Lower lobe of right lung (tissue), 2 donors: ENCODE measurements at regions not wholly inside any gene's neighbourhood (a gene's known extent, or its start where the extent isn't known, plus 50 kb on each side); places are given as distances from the start of the nearest gene placed in this dataset.

Experiments
- ATAC-seq, 2 donors: fragments of 200-7000 bp; cut with Tn5 transposase; one replicate each; pipeline ENCODE4 v1.9.1; 2020 to 2022; ENCODE audit warnings: mild to moderate bottlenecking in 2 of 2, moderate library complexity in 2 of 2
- DNase-seq: peaks from one replicate; pipeline ENCODE4 v3.0.0-alpha.2; 2020
- H3K27ac ChIP-seq: fragments of 200-600 bp; one replicate; pipeline ENCODE4 v1.8.0; 2022
- H3K27me3 ChIP-seq: fragments of 200-600 bp; one replicate; pipeline ENCODE4 v1.8.0; 2022; ENCODE audit warnings: low read depth
- H3K36me3 ChIP-seq: fragments of 200-600 bp; one replicate; pipeline ENCODE4 v1.8.0; 2022; ENCODE audit warnings: mild to moderate bottlenecking
- H3K4me1 ChIP-seq: fragments of 200-600 bp; one replicate; pipeline ENCODE4 v1.8.0; 2022
- H3K4me3 ChIP-seq: fragments of 200-600 bp; one replicate; pipeline ENCODE4 v1.8.0; 2022; ENCODE audit warnings: mild to moderate bottlenecking
- H3K9me3 ChIP-seq: fragments of 200-600 bp; one replicate; pipeline ENCODE4 v1.8.0; 2022
- intact Hi-C: fragments of 100-400 bp; cut with DNase I; formaldehyde crosslinking; loops from one replicate; pipeline ENCODE4 v1.11.0; 2022
- TF ChIP-seq, protein P1 (sequence below): fragments of 200-600 bp; IDR thresholded peaks from one replicate; pipeline ENCODE4 v1.8.0; 2022; ENCODE audit warnings: antibody characterized with exemption, mild to moderate bottlenecking
- donor health status: DM: no; HTN: yes; CAD: no; lungs with severe emphysema.

DNA sequence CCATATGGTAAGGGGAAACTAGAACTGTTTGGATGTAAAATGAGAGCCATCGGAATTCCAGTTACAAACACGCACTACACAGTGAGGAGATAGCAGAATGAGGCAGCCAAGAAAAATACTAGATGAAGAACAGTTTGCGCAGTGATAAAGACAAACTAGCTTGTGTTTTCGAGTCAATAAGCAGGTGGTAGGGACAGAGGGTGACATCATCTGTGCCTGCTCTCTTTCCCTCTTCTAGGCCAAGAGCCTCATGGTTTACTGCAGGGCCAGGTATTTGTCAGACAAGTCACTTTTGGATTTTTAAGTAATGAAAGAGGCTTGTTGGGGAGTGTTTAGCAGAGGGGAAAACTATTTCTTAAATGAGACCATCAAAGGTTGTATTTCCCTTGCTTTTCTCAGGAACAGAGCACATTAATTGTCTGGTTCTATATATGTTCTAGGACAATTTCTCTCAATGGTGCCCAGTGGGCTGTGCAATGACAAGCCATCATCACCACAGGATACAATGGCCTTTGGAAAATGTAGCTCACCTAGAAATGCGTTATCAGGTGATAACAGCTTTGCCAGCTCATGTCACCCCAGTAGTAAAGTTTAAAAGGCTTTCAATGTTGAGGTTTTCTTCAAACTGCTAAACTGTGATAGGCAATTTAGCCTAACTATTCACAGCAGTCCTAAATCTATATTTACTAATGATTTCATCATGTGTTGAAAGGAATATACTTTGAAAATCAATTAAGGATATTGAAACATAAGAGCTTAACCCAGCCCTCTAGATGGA, 1210.3 kb upstream of the ZEB2 start:
- intact Hi-C loops: no loop called here
- Histone ChIP-seq H3K27me3 (no peaks in the 10 kb centered on the region), H3K36me3 (no peaks in the 10 kb centered on the region), H3K4me1 (no peaks in the 10 kb centered on the region), H3K9me3 (no peaks in the 10 kb centered on the region), H3K27ac (no peak overlapping the region), H3K4me3 (no peak overlapping the region)
- TF ChIP-seq, protein P1, sequence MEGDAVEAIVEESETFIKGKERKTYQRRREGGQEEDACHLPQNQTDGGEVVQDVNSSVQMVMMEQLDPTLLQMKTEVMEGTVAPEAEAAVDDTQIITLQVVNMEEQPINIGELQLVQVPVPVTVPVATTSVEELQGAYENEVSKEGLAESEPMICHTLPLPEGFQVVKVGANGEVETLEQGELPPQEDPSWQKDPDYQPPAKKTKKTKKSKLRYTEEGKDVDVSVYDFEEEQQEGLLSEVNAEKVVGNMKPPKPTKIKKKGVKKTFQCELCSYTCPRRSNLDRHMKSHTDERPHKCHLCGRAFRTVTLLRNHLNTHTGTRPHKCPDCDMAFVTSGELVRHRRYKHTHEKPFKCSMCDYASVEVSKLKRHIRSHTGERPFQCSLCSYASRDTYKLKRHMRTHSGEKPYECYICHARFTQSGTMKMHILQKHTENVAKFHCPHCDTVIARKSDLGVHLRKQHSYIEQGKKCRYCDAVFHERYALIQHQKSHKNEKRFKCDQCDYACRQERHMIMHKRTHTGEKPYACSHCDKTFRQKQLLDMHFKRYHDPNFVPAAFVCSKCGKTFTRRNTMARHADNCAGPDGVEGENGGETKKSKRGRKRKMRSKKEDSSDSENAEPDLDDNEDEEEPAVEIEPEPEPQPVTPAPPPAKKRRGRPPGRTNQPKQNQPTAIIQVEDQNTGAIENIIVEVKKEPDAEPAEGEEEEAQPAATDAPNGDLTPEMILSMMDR: no peak
- ATAC-seq (no peak), DNase-seq (no peak)

DNA sequence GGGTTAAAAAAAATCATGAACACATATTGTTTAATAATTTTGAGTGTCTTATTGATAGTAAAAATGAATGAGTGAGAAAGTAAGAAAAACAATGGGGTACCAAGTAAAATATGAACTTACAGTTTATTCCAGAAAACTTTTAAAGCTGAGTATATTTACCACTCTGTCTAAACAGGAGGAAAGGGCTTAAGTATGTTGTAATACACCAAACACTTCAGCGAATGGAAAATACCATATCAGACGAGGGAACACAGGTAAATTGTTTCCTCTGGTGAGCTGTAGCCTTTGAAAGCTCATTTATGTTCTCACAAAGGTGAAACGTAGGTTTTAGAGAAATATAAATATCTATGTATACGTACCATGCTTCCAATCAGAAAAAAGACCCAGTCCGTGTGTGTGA, 1209.6 kb upstream of the ZEB2 start:
- no peak overlapping the region for H3K4me3 ChIP-seq
- no peaks in the 10 kb centered on the region for H3K9me3 ChIP-seq
- H3K27me3 ChIP-seq: no peaks in the 10 kb centered on the region
- H3K36me3 ChIP-seq: no peaks in the 10 kb centered on the region
- TF ChIP-seq, protein P1: no peak
- no peak overlapping the region for H3K27ac ChIP-seq
- no peaks in the 10 kb centered on the region for H3K4me1 ChIP-seq
- DNase-seq (no peak), ATAC-seq (no peak)
- intact Hi-C loops: no loop called here

DNA sequence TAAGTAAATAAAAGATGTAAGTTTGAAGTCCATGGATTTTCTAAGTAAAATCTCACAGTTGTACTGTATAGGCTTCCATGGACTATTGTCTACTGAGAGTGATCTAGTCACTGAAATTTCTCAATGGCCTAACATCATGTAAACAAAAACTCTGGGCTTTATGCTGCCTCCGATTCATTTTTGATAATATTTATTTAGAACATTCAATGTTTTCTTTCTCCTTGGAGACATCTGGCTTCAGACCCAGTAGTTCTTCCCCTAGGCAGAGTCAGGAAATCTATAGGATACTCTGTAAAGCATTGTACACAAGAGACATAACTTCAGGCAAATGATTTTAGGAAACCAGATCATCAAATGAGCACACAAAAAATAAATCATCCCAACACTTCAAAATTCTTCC, 1208.6 kb upstream of the ZEB2 start:
- Histone ChIP-seq H3K27me3 (no peaks in the 10 kb centered on the region), H3K4me3 (no peak overlapping the region), H3K4me1 (no peaks in the 10 kb centered on the region), H3K27ac (no peak overlapping the region), H3K36me3 (no peaks in the 10 kb centered on the region), H3K9me3 (no peaks in the 10 kb centered on the region)
- intact Hi-C loops: no loop called here
- no peak for DNase-seq
- TF ChIP-seq, protein P1: no peak
- no peak for ATAC-seq

DNA sequence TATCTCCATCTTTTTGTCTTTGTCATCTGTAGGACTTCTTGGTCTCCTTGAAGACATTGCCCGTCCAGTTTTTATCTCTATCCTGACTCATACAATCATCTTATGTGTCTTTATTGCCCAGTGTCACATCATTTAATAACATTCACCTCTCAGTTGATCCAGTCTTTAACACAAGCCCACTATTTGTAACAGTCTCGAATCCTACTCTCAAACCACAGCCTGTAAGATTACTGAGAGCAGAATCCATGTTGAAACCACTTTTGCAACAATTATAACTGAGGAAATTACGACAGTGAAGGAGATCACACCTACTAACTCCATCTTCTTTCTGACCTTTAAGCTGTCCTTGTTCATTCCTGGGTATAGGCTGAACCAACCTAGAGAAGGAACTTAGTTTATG, 1206.0 kb upstream of the ZEB2 start:
- Histone ChIP-seq H3K9me3 (no peaks in the 10 kb centered on the region), H3K36me3 (no peaks in the 10 kb centered on the region), H3K4me3 (no peak overlapping the region), H3K27me3 (no peaks in the 10 kb centered on the region), H3K27ac (no peak overlapping the region), H3K4me1 (no peaks in the 10 kb centered on the region)
- DNase-seq: no peak
- TF ChIP-seq, protein P1: no peak
- no peak for ATAC-seq
- intact Hi-C loops: no loop called here

DNA sequence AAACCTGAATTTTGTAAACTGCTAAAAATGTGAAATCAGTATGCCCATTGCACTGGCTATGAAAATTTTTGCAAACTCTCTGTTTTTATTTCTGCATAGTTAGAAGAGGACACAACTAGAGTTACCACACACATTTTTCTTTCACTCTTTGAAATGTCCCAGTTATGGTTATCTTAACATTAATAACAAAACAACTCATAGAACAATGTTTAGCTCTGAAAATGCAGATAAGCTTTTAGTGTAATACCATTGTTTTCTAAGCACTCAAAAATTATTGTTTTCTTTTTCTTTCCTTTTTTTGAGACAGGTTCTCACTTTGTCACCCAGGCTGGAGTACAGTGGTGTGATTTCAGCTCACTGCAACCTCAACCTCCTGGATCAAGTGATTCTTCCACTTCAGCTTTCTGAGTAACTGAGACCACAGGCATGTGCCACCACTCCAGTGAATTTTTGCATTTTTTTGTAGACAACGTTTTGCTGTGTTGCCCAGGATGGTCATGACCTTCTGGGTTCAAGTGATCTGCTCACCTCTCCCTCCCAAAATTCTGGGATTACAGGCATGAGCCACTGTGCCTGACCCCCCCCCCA, 1204.5 kb upstream of the ZEB2 start:
- TF ChIP-seq, protein P1: no peak
- no peaks in the 10 kb centered on the region for H3K36me3 ChIP-seq
- no peak overlapping the region for H3K4me3 ChIP-seq
- H3K9me3 ChIP-seq: no peaks in the 10 kb centered on the region
- intact Hi-C loops: no loop called here
- ATAC-seq (no peak), DNase-seq (no peak)
- no peaks in the 10 kb centered on the region for H3K27me3 ChIP-seq
- no peak overlapping the region for H3K27ac ChIP-seq
- H3K4me1 ChIP-seq: no peaks in the 10 kb centered on the region
